HUES48 (cell line): ENCODE measurements at regions not wholly inside any gene's neighbourhood (a gene's known extent, or its start where the extent isn't known, plus 50 kb on each side); places are given as distances from the start of the nearest gene placed in this dataset.

Experiments used
- H3K27ac ChIP-seq: one replicate; pipeline ENCODE4 v1.7.0; 2013; ENCODE audit warnings: low read depth, low read length, inconsistent platforms
- H3K27me3 ChIP-seq: 2 replicates; pipeline ENCODE4 v1.6.1; 2013; ENCODE audit warnings: mild to moderate bottlenecking, low read length; ENCODE audit not compliant: control insufficient read depth, insufficient read depth
- H3K36me3 ChIP-seq: 2 replicates; pipeline ENCODE4 v1.6.1; 2013; ENCODE audit warnings: low read length; ENCODE audit not compliant: control insufficient read depth, insufficient read depth
- H3K4me1 ChIP-seq: 2 replicates; pipeline ENCODE4 v1.6.1; 2013; ENCODE audit warnings: mild to moderate bottlenecking, low read length; ENCODE audit not compliant: control insufficient read depth, insufficient read depth
- H3K4me3 ChIP-seq: 2 replicates; pipeline ENCODE4 v1.5.1; 2013; ENCODE audit warnings: mild to moderate bottlenecking, low read depth, low read length
- H3K9ac ChIP-seq: 2 replicates; pipeline ENCODE4 v1.6.1; 2013; ENCODE audit warnings: mild to moderate bottlenecking, low read depth, low read length, moderate library complexity
- H3K9me3 ChIP-seq: 2 replicates; pipeline ENCODE4 v1.6.1; 2013; ENCODE audit warnings: low read length; ENCODE audit not compliant: control insufficient read depth, insufficient read depth

GRCh38 chr9:16074963-16075362, 522.1 kb downstream of the CCDC171 start:
- Histone ChIP-seq H3K9me3 (no peaks in the 10 kb centered on the region), H3K27me3 (no peaks in the 10 kb centered on the region), H3K4me3 (no peak overlapping the region), H3K4me1 (no peaks in the 10 kb centered on the region), H3K27ac (no peak overlapping the region), H3K9ac (no peak overlapping the region), H3K36me3 (no peaks in the 10 kb centered on the region)

GRCh38 chr9:16075696-16076095, 522.9 kb downstream of the CCDC171 start:
- H3K9ac ChIP-seq = no peak overlapping the region
- H3K4me1 ChIP-seq = no peaks in the 10 kb centered on the region
- no peak overlapping the region for H3K27ac ChIP-seq
- no peak overlapping the region for H3K4me3 ChIP-seq
- H3K27me3 ChIP-seq = no peaks in the 10 kb centered on the region
- no peaks in the 10 kb centered on the region for H3K9me3 ChIP-seq
- H3K36me3 ChIP-seq = no peaks in the 10 kb centered on the region

- Histone ChIP-seq H3K9ac (no peak overlapping the region), H3K4me3 (no peak overlapping the region), H3K27me3 (no peaks in the 10 kb centered on the region), H3K9me3 (no peaks in the 10 kb centered on the region), H3K36me3 (no peaks in the 10 kb centered on the region), H3K27ac (no peak overlapping the region), H3K4me1 (no peaks in the 10 kb centered on the region)
Measured at GRCh38 chr9:16076511-16076910, 523.7 kb downstream of the CCDC171 start.

GRCh38 chr9:16082796-16083195, 530.0 kb downstream of the CCDC171 start:
- no peak overlapping the region for H3K27ac ChIP-seq
- H3K4me3 ChIP-seq = no peak overlapping the region
- no peaks in the 10 kb centered on the region for H3K27me3 ChIP-seq
- H3K36me3 ChIP-seq = no peaks in the 10 kb centered on the region
- no peak overlapping the region for H3K9ac ChIP-seq
- no peaks in the 10 kb centered on the region for H3K9me3 ChIP-seq
- H3K4me1 ChIP-seq = no peaks in the 10 kb centered on the region

GRCh38 chr9:16085167-16085726, 532.4 kb downstream of the CCDC171 start:
- H3K27me3 ChIP-seq = no peaks in the 10 kb centered on the region
- H3K36me3 ChIP-seq = no peaks in the 10 kb centered on the region
- no peak overlapping the region for H3K9ac ChIP-seq
- H3K27ac ChIP-seq = no peak overlapping the region
- H3K4me1 ChIP-seq = no peaks in the 10 kb centered on the region
- no peak overlapping the region for H3K4me3 ChIP-seq
- H3K9me3 ChIP-seq = no peaks in the 10 kb centered on the region

- no peaks in the 10 kb centered on the region for H3K27me3 ChIP-seq
- H3K4me3 ChIP-seq = no peak overlapping the region
- no peaks in the 10 kb centered on the region for H3K36me3 ChIP-seq
Measured at GRCh38 chr9:16090907-16091629, 538.2 kb downstream of the CCDC171 start.

DNA sequence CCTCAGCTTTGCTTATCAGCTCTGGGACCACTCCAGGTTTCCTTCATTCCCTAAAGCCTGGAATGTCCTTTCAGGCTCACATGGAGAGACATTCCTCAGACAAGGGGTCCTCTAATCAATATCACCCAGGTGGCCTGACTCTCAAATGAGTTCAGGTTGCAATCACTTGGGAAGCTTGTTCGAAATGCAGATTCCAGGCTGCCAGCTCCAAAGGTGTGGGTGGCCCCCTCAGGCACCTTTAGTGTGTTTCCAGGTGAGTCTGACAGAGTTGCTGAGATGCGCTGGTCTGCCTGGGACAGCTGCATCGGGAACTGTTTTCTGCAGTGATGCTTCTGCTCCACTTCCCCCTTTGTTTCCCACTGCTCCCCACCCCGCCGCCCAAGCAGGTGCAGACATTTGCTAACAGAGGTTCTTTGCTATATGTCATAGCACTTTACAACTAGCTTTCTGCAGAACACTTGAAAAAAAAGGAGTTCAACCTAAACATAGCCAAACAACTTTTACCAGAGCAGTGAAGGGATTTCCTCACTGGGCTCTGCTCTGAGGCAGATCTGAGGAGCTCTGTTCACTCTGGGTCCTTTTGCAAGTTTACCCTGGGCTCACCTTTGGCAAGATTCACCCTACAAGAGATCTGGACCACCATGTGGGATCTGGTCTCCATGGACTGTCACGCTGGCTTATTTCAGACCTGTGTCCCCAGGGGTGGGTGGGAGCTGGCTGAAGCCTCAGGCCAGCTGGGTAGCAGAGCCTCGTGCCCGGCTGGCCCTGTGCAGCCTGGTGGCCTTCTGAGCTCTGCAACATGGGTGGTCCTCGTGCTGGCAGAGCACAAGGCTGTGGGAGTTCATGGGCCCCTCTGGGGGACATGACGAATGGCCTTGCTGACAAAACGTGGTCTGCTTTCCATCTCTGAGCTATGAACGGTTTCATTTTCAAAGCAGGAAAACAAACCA, 539.6 kb downstream of the CCDC171 start:
- Histone ChIP-seq H3K27ac (no peak overlapping the region), H3K36me3 (no peaks in the 10 kb centered on the region), H3K9ac (no peak overlapping the region), H3K27me3 (no peaks in the 10 kb centered on the region), H3K9me3 (no peaks in the 10 kb centered on the region), H3K4me1 (0 out of 2 replicates have a peak, but pooled peaks cover 3% of the 10 kb centered on the region), H3K4me3 (no peak overlapping the region)

More at GRCh38 chr9:16090907-16091629, 538.2 kb downstream of the CCDC171 start:
- Histone ChIP-seq H3K4me1 (0 out of 2 replicates have a peak, but pooled peaks cover 3% of the 10 kb centered on the region), H3K27ac (no peak overlapping the region), H3K9ac (no peak overlapping the region), H3K9me3 (no peaks in the 10 kb centered on the region)

DNA sequence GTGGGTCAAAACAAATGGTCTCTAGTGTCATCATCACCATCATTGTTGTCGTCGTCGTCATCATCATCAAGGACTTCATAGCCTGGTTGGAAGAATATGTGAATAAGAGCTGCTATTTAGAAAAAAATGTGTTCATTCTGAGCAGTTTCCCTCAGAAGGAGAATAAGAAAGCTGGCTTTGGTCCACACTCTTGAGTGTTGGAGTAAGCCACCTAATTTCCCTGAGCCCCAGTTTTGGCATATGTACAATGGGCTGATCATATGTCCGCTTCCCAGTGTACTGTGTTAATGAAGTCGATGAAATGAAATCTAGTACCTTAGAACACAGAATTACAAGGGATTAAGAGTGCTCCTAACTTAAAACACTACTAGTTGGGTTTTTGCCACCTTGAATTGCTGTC, 545.5 kb downstream of the CCDC171 start:
- no peak overlapping the region for H3K4me3 ChIP-seq
- no peak overlapping the region for H3K27ac ChIP-seq
- H3K9ac ChIP-seq = no peak overlapping the region
- no peaks in the 10 kb centered on the region for H3K36me3 ChIP-seq
- no peaks in the 10 kb centered on the region for H3K27me3 ChIP-seq
- H3K9me3 ChIP-seq = no peaks in the 10 kb centered on the region
- H3K4me1 ChIP-seq = no peaks in the 10 kb centered on the region

DNA sequence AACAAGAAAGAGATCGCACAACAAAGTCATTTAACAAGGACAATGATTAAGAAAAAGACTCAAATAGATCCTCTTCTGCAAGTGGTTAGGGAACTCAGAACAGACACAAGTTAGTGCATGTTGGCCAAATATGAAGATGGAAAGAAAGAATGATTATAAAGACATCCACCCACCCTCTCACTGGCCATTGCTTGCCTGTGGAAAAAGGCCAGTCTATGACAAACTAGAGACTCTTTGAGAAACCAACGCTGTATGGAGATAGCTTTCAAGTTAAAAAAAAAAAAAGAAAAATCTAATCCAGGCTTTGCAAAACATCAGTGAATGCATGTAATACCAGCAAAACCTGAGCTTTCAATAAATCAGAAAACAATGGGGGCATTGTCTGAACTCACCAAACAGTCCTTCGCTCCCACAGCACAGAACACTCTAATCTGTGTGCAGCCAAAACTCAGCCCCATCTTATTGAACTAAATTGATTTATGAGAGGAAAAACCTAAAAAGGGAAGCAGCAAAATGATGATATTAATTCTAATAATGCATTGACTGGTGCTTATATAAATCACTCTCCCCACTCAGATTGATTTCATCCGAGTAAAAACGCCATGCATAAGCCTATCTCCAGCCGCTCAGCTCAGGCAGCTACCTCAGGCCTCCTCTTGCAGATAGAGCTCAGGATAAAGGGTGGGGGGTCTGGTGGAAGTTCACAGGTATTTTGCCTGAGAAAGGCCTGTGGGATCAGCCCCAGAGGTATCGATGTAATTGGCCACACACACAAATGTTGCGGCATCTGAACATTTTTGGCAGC, 547.1 kb downstream of the CCDC171 start:
- Histone ChIP-seq H3K9me3 (no peaks in the 10 kb centered on the region), H3K9ac (no peak overlapping the region), H3K4me3 (no peak overlapping the region), H3K27ac (no peak overlapping the region), H3K4me1 (no peaks in the 10 kb centered on the region), H3K36me3 (no peaks in the 10 kb centered on the region), H3K27me3 (no peaks in the 10 kb centered on the region)

GRCh38 chr9:16100537-16101091, 547.8 kb downstream of the CCDC171 start:
- Histone ChIP-seq H3K4me3 (no peak overlapping the region), H3K4me1 (no peaks in the 10 kb centered on the region), H3K27ac (no peak overlapping the region), H3K9ac (no peak overlapping the region), H3K27me3 (no peaks in the 10 kb centered on the region), H3K9me3 (no peaks in the 10 kb centered on the region), H3K36me3 (no peaks in the 10 kb centered on the region)
